Upper lobe of left lung (tissue), 6 donors: ENCODE measurements at regions not wholly inside any gene's neighbourhood (a gene's known extent, or its start where the extent isn't known, plus 50 kb on each side); places are given as distances from the start of the nearest gene placed in this dataset.

ENCODE experiments used
- ATAC-seq, 2 donors: fragments of 200-7000 bp; cut with Tn5 transposase; one replicate each; pipeline ENCODE4 v1.9.1; 2022; ENCODE audit warnings: mild to moderate bottlenecking in 2 of 2, moderate library complexity in 2 of 2; ENCODE audit not compliant: low FRiP score in 2 of 2
- DNase-seq, 2 donors: peaks; one replicate each; pipeline ENCODE4 v3.0.0-alpha.2; 2019 to 2020
- H3K27ac ChIP-seq, 4 donors: fragments of 200-600 bp; sonication (generic); one replicate each; pipeline ENCODE4 v1.5.1; 2016 to 2019
- H3K27me3 ChIP-seq, 4 donors: fragments of 200-600 bp; sonication (generic); one replicate each; pipeline ENCODE4 v1.5.1; 2017 to 2019
- H3K36me3 ChIP-seq, 4 donors: fragments of 200-600 bp; sonication (generic); one replicate each; pipeline ENCODE4 v1.5.1; 2016 to 2019
- H3K4me1 ChIP-seq, 4 donors: fragments of 200-600 bp; sonication (generic); one replicate each; pipeline ENCODE4 v1.5.1; 2018 to 2019
- H3K4me3 ChIP-seq, 4 donors: fragments of 200-600 bp; sonication (generic); one replicate each; pipeline ENCODE4 v1.5.1; 2017 to 2019; ENCODE audit warnings: mild to moderate bottlenecking in 2 of 4, moderate library complexity in 1 of 4
- H3K9me3 ChIP-seq, 4 donors: fragments of 200-600 bp; sonication (generic); one replicate each; pipeline ENCODE4 v1.5.1; 2018 to 2019
- CTCF ChIP-seq, 6 experiments: fragments of 450-650 bp in 4 of 6; fragments of 200-600 bp in 2 of 6; sonication (generic) in 2 of 6; IDR thresholded peaks; one replicate each; pipeline ENCODE4 v1.5.1; 2016 to 2019; ENCODE audit warnings: antibody characterized with exemption in 6 of 6
- EP300 ChIP-seq, 4 donors: sonication (generic); formaldehyde crosslinking; IDR thresholded peaks; one replicate each; pipeline ENCODE4 v1.5.1; 2017; ENCODE audit warnings: antibody characterized with exemption in 4 of 4, control low read depth in 2 of 4
- POLR2A ChIP-seq, 4 donors: fragments of 450-650 bp; IDR thresholded peaks; one replicate each; pipeline ENCODE4 v1.5.1; 2016 to 2017; ENCODE audit warnings: antibody characterized with exemption in 4 of 4, mild to moderate bottlenecking in 2 of 4
- POLR2AphosphoS5 ChIP-seq, 2 donors: sonication (generic); formaldehyde crosslinking; IDR thresholded peaks; one replicate each; pipeline ENCODE4 v1.5.1; 2017; ENCODE audit warnings: antibody characterized with exemption in 2 of 2
- WGBS, 2 donors: methylation state at CpG; one replicate each; pipeline ENCODE4 v1.1.5; 2017 to 2018; 5-methylcytosine and 5-hydroxymethylcytosine counted together
- donor health status: DM: no; HTN: no; CAD: no; lungs with moderate emphysema.
- donor health status: DM: no; HTN: yes; CAD: no; lungs with severe emphysema.

DNA sequence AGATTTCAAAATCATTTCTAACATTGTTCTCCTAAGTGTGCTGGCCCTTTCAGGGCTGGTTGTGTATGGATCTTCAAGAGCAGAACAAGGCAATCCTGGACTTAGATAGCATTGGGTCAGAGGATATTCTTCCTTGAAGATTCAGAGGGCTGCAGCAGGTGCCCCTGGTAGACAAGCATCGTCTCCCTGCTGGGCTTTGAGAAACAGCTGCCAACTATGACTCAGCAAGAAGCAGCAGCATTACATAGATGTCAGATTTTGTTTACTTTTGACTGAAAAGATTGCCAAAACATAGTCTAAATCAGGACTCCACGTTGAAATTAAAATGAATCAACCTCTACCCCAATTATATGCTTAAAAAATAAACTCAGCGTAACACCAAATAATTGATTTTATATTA is 618.8 kb downstream of the SOCS6 start:
- 28 to 30% methylated on average over 3 of the region's 3 CpGs for WGBS, 2 donors
- no peak for TF ChIP-seq POLR2AphosphoS5 (IDR thresholded peaks at IDR 0.05)
- no peak for TF ChIP-seq CTCF (IDR thresholded peaks at IDR 0.05)
- no peak for TF ChIP-seq EP300 (IDR thresholded peaks at IDR 0.05)
- no peak for TF ChIP-seq POLR2A (IDR thresholded peaks at IDR 0.05)
- Histone ChIP-seq H3K36me3 (no peaks in the 10 kb centered on the region), H3K4me1 (no peaks in the 10 kb centered on the region), H3K9me3 (no peaks in the 10 kb centered on the region), H3K27ac (no peak overlapping the region), H3K27me3 (no peaks in the 10 kb centered on the region), H3K4me3 (no peak overlapping the region)
- DNase-seq (no peak), ATAC-seq (no peak)

DNA sequence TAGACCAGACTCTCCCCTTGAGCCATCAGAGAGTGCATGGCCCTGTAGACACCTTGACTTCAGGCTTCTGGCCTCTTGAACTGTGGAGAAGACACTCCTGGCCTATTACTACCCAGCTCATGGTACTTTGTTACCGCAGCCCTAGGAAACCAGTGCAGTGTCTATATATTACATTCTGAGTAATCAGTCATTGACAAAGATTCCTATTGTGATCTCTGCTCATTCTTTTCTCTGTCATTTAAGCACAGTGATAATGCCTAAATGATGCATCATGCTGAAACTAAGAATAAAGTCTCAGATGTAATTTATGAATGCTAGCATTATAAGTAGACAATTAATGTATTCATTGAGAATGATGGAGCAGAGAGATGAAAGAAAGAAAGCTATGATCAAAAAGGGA is 603.5 kb downstream of the SOCS6 start:
- WGBS, 2 donors = 79 to 92% methylated on average over 1 of the region's 1 CpG
- DNase-seq (no peak), ATAC-seq (no peak)
- H3K4me3 ChIP-seq = no peak overlapping the region
- no peak overlapping the region for H3K27ac ChIP-seq
- no peaks in the 10 kb centered on the region for H3K4me1 ChIP-seq
- H3K9me3 ChIP-seq = no peaks in the 10 kb centered on the region
- H3K36me3 ChIP-seq = no peaks in the 10 kb centered on the region
- TF ChIP-seq POLR2A (IDR thresholded peaks at IDR 0.05) (no peak), EP300 (IDR thresholded peaks at IDR 0.05) (no peak), CTCF (IDR thresholded peaks at IDR 0.05) (no peak), POLR2AphosphoS5 (IDR thresholded peaks at IDR 0.05) (no peak)
- no peaks in the 10 kb centered on the region for H3K27me3 ChIP-seq

- Histone ChIP-seq H3K27ac (no peak overlapping the region), H3K4me1 (no peaks in the 10 kb centered on the region), H3K36me3 (no peaks in the 10 kb centered on the region), H3K27me3 (no peaks in the 10 kb centered on the region), H3K9me3 (no peaks in the 10 kb centered on the region), H3K4me3 (no peak overlapping the region)
- WGBS, 2 donors = 69 to 84% methylated on average over 1 of the region's 1 CpG
- DNase-seq (no peak), ATAC-seq (no peak)
- no peak for TF ChIP-seq EP300 (IDR thresholded peaks at IDR 0.05)
Observed at GRCh38 chr18:70870292-70870691, 581.4 kb downstream of the SOCS6 start.

DNA sequence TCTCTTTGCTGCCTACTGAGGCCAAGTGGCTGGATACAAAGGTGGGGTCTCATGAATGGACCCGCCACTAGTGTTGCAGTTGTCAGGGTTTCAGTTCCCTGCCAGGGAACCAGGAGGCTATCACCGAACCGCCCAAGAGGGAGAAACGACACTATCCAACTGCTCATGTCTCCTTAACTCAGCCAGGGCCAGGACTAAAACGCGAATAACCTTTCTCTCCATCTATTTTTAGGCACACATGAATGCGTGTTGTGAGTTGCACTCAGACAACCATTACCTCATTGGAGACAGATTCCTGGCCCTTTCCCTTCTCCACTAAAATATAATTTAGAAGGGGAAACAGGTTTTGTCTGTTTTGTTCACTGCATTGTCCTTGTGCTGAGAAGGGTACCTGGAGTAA is 559.5 kb downstream of the SOCS6 start:
- DNase-seq (no peak), ATAC-seq (no peak)
- Histone ChIP-seq H3K9me3 (no peaks in the 10 kb centered on the region), H3K36me3 (no peaks in the 10 kb centered on the region), H3K4me3 (no peak overlapping the region), H3K4me1 (no peaks in the 10 kb centered on the region), H3K27ac (no peak overlapping the region), H3K27me3 (no peaks in the 10 kb centered on the region)
- 82 to 88% methylated on average over 6 to 7 of the region's 7 CpGs for WGBS, 2 donors
- TF ChIP-seq EP300 (IDR thresholded peaks at IDR 0.05) (no peak), POLR2AphosphoS5 (IDR thresholded peaks at IDR 0.05) (no peak), CTCF (IDR thresholded peaks at IDR 0.05) (no peak), POLR2A (IDR thresholded peaks at IDR 0.05) (no peak)

- Histone ChIP-seq H3K4me3 (no peak overlapping the region), H3K36me3 (no peaks in the 10 kb centered on the region), H3K27ac (no peak overlapping the region), H3K9me3 (no peaks in the 10 kb centered on the region), H3K27me3 (no peaks in the 10 kb centered on the region), H3K4me1 (no peaks in the 10 kb centered on the region)
- no peak for DNase-seq
- no peak for TF ChIP-seq CTCF (IDR thresholded peaks at IDR 0.05)
- no peak for TF ChIP-seq POLR2AphosphoS5 (IDR thresholded peaks at IDR 0.05)
- no peak for TF ChIP-seq POLR2A (IDR thresholded peaks at IDR 0.05)
- no peak for TF ChIP-seq EP300 (IDR thresholded peaks at IDR 0.05)
- 72 to 74% methylated on average over 3 of the region's 3 CpGs for WGBS, 2 donors
- no peak for ATAC-seq
Observed at GRCh38 chr18:70840649-70841048, 551.8 kb downstream of the SOCS6 start.
